ENCODE measurements at regions not wholly inside any gene's neighbourhood (a gene's known extent, or its start where the extent isn't known, plus 50 kb on each side); places are given as distances from the start of the nearest gene placed in this dataset.

GRCh38 chr13:50598338-50598737, 245.2 kb downstream of the DLEU7 start:
- no peak for TF ChIP-seq CTCF (IDR thresholded peaks at IDR 0.05; ENCODE audit: borderline replicate concordance, extremely low read depth, low read length, poor library complexity, severe bottlenecking)
- no peak for TF ChIP-seq EZH2 (IDR thresholded peaks at IDR 0.05; ENCODE audit: borderline replicate concordance, low read depth, low read length, severe bottlenecking)
